GM23338 (cell line): ENCODE measurements at regions not wholly inside any gene's neighbourhood (a gene's known extent, or its start where the extent isn't known, plus 50 kb on each side); places are given as distances from the start of the nearest gene placed in this dataset.

Experiments
- CTCF ChIP-seq, 2 experiments: fragments of 200-600 bp in 1 of 2; sonication (generic) in 1 of 2; conservative IDR thresholded peaks; 2 replicates each; pipeline versions ENCODE4 v1.5.1 to v1.6.1; 2016 to 2017; ENCODE audit warnings: antibody characterized with exemption in 2 of 2, low read depth in 2 of 2, mild to moderate bottlenecking in 2 of 2, moderate library complexity in 1 of 2
- EZH2 ChIP-seq: fragments of 200-600 bp; sonication (generic); IDR thresholded peaks from one replicate; pipeline ENCODE4 v1.8.0; 2017; ENCODE audit warnings: antibody characterized with exemption, mild to moderate bottlenecking, low read depth; ENCODE audit not compliant: unreplicated experiment
- EZH2phosphoT487 ChIP-seq: fragments of 200-600 bp; sonication (generic); IDR thresholded peaks from one replicate; pipeline ENCODE4 v1.8.1; 2018; ENCODE audit warnings: antibody characterized with exemption; ENCODE audit not compliant: unreplicated experiment
- JUNB ChIP-seq: IDR thresholded peaks from one replicate; pipeline ENCODE4 v1.6.1; 2016; ENCODE audit warnings: antibody characterized with exemption; ENCODE audit not compliant: unreplicated experiment
- POLR2AphosphoS5 ChIP-seq: IDR thresholded peaks from 2 replicates; pipeline ENCODE4 v1.6.1; 2016; ENCODE audit warnings: antibody characterized with exemption, low read depth
- STAT1 ChIP-seq: IDR thresholded peaks from one replicate; pipeline ENCODE4 v1.6.1; 2016; ENCODE audit warnings: antibody characterized with exemption; ENCODE audit not compliant: unreplicated experiment
- ZNF114 ChIP-seq: fragments of 250-450 bp; sonication (Bioruptor Pico); IDR thresholded peaks from 2 replicates; pipeline ENCODE4 v1.5.0; 2020; ENCODE audit warnings: mild to moderate bottlenecking, moderate library complexity
- TF ChIP-seq, protein P1 (sequence below): fragments of 250-450 bp; sonication (Bioruptor Pico); IDR thresholded peaks from 2 replicates; pipeline ENCODE4 v1.5.0; 2020; ENCODE audit warnings: mild to moderate bottlenecking, moderate library complexity

DNA sequence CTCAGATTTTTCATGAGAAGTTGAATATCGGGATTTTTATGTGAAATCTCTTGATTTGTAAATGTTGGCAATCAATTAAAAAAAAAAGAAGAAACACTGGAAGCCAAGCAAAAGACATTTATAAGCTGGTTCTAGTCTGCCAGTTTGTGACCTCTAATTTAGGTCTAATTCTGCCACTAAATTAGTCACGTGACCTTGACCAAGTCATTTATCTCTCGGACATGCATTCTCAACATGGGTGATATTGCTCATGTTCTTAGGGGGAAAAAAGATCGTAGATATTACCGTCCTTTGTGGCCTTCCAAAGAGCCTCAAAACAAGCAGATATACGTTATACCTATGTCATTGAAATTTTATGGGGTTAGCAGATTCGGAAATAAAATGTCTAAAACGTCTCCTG is 52.9 kb upstream of the PTPDC1 start:
- no peak for TF ChIP-seq CTCF (conservative IDR thresholded peaks at IDR 0.05; ENCODE audit: low read depth in 2 of 2)
- no peak for TF ChIP-seq EZH2phosphoT487
- TF ChIP-seq ZNF114: no peak
- TF ChIP-seq EZH2: no peak
- no peak for TF ChIP-seq POLR2AphosphoS5
- TF ChIP-seq JUNB: no peak
- TF ChIP-seq STAT1: no peak
- TF ChIP-seq, protein P1, sequence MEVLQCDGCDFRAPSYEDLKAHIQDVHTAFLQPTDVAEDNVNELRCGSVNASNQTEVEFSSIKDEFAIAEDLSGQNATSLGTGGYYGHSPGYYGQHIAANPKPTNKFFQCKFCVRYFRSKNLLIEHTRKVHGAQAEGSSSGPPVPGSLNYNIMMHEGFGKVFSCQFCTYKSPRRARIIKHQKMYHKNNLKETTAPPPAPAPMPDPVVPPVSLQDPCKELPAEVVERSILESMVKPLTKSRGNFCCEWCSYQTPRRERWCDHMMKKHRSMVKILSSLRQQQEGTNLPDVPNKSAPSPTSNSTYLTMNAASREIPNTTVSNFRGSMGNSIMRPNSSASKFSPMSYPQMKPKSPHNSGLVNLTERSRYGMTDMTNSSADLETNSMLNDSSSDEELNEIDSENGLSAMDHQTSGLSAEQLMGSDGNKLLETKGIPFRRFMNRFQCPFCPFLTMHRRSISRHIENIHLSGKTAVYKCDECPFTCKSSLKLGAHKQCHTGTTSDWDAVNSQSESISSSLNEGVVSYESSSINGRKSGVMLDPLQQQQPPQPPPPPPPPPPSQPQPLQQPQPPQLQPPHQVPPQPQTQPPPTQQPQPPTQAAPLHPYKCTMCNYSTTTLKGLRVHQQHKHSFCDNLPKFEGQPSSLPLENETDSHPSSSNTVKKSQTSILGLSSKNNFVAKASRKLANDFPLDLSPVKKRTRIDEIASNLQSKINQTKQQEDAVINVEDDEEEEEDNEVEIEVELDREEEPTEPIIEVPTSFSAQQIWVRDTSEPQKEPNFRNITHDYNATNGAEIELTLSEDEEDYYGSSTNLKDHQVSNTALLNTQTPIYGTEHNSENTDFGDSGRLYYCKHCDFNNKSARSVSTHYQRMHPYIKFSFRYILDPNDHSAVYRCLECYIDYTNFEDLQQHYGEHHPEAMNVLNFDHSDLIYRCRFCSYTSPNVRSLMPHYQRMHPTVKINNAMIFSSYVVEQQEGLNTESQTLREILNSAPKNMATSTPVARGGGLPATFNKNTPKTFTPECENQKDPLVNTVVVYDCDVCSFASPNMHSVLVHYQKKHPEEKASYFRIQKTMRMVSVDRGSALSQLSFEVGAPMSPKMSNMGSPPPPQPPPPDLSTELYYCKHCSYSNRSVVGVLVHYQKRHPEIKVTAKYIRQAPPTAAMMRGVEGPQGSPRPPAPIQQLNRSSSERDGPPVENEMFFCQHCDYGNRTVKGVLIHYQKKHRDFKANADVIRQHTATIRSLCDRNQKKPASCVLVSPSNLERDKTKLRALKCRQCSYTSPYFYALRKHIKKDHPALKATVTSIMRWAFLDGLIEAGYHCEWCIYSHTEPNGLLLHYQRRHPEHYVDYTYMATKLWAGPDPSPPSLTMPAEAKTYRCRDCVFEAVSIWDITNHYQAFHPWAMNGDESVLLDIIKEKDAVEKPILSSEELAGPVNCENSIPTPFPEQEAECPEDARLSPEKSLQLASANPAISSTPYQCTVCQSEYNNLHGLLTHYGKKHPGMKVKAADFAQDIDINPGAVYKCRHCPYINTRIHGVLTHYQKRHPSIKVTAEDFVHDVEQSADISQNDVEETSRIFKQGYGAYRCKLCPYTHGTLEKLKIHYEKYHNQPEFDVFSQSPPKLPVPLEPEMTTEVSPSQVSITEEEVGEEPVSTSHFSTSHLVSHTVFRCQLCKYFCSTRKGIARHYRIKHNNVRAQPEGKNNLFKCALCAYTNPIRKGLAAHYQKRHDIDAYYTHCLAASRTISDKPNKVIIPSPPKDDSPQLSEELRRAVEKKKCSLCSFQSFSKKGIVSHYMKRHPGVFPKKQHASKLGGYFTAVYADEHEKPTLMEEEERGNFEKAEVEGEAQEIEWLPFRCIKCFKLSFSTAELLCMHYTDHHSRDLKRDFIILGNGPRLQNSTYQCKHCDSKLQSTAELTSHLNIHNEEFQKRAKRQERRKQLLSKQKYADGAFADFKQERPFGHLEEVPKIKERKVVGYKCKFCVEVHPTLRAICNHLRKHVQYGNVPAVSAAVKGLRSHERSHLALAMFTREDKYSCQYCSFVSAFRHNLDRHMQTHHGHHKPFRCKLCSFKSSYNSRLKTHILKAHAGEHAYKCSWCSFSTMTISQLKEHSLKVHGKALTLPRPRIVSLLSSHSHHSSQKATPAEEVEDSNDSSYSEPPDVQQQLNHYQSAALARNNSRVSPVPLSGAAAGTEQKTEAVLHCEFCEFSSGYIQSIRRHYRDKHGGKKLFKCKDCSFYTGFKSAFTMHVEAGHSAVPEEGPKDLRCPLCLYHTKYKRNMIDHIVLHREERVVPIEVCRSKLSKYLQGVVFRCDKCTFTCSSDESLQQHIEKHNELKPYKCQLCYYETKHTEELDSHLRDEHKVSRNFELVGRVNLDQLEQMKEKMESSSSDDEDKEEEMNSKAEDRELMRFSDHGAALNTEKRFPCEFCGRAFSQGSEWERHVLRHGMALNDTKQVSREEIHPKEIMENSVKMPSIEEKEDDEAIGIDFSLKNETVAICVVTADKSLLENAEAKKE: no peak
